HepG2 (cell line): ENCODE measurements at regions not wholly inside any gene's neighbourhood (a gene's known extent, or its start where the extent isn't known, plus 50 kb on each side); places are given as distances from the start of the nearest gene placed in this dataset.

Source experiments
- EP300 ChIP-seq, 3 experiments: sonication (generic) in 1 of 3; formaldehyde crosslinking in 1 of 3; IDR thresholded peaks; 2 replicates each; pipeline versions ENCODE4 v1.5.1 to v1.6.1; 2011 to 2020; ENCODE audit warnings: low read depth in 2 of 3, low read length in 2 of 3, borderline replicate concordance in 1 of 3, improper control_type of control experiment in 1 of 3, mild to moderate bottlenecking in 1 of 3, missing genetic modification reagents in 1 of 3, moderate library complexity in 1 of 3
- FOXK2 ChIP-seq: fragments of 450-650 bp; IDR thresholded peaks from 2 replicates; pipeline ENCODE4 v1.6.1; 2016
- JARID2 ChIP-seq: sonication (generic); formaldehyde crosslinking; IDR thresholded peaks from 2 replicates; pipeline ENCODE4 v1.8.1; 2023; ENCODE audit warnings: missing genetic modification reagents, inconsistent platforms; ENCODE audit not compliant: insufficient replicate concordance
- MED1 ChIP-seq: sonication (generic); formaldehyde crosslinking; IDR thresholded peaks from 2 replicates; pipeline ENCODE4 v1.4.0; 2020; ENCODE audit warnings: missing genetic modification reagents
- SRF ChIP-seq: IDR thresholded peaks from 2 replicates; pipeline ENCODE4 v1.6.1; 2011; ENCODE audit warnings: mild to moderate bottlenecking, low read depth, low read length, moderate library complexity
- ZNF232 ChIP-seq: sonication (generic); formaldehyde crosslinking; IDR thresholded peaks from 2 replicates; pipeline ENCODE4 v1.4.0; 2020; ENCODE audit warnings: missing genetic modification reagents, borderline replicate concordance
- TF ChIP-seq, protein P1 (sequence below): sonication (generic); formaldehyde crosslinking; IDR thresholded peaks from 2 replicates; pipeline ENCODE4 v1.4.0; 2020; ENCODE audit warnings: mild to moderate bottlenecking, missing genetic modification reagents
- TF ChIP-seq, protein P2 (sequence below): IDR thresholded peaks from 2 replicates; pipeline ENCODE4 v1.6.1; 2012; ENCODE audit warnings: inconsistent platforms

DNA sequence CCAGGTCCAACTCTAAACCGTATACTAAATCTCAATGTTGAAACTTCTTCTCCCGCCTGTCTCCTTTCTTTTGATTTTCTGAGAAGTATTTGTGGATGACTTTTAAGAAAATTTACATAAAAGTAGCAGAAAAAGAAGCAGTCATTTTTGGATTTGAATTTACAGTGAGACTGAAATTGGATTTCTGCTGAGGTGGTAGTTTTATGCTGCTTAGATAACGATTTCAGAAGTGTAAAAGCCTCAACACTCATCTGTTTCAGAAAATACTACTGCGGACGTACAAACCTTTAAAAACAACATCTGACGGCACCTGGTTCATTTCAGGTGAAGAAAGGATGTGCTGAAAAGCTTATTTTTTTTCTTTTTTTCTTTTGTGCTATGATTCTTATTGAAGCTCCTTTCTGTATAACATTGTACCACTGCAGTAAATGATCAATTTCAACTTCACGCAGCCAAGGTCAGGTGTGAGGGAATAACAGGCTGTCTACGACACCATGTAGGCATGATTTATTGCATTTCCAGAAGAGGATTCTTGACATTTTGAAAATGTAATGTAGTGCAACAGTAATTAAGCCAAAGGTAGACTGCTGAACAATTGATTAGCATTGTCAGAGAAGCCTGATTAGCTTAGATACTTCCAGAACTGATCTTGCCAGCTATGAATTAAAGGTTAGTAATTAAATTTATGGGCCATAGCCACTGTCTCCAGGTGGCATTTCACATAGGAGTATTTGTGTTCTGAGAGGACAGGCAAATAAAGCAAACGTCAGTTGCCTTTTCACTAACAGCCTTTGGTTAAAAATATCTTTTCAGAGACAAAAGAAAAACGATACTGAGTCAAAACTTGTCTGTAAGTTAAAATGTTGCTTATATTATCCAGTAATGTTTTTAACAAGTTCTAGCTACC is 134.6 kb upstream of the KBTBD8 start:
- no peak for TF ChIP-seq ZNF232 (CRISPR knock-in tag)
- TF ChIP-seq, protein P1, sequence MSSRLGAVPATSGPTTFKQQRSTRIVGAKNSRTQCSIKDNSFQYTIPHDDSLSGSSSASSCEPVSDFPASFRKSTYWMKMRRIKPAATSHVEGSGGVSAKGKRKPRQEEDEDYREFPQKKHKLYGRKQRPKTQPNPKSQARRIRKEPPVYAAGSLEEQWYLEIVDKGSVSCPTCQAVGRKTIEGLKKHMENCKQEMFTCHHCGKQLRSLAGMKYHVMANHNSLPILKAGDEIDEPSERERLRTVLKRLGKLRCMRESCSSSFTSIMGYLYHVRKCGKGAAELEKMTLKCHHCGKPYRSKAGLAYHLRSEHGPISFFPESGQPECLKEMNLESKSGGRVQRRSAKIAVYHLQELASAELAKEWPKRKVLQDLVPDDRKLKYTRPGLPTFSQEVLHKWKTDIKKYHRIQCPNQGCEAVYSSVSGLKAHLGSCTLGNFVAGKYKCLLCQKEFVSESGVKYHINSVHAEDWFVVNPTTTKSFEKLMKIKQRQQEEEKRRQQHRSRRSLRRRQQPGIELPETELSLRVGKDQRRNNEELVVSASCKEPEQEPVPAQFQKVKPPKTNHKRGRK (CRISPR knock-in tag), result no peak
- no peak for TF ChIP-seq JARID2
- TF ChIP-seq EP300 (IDR thresholded peaks at IDR 0.05; ENCODE audit: low read depth in 2 of 2, low read length in 2 of 2), result no peak
- no peak for TF ChIP-seq EP300 (CRISPR knock-in tag; IDR thresholded peaks at IDR 0.05; ENCODE audit: borderline replicate concordance)
- TF ChIP-seq, protein P2, sequence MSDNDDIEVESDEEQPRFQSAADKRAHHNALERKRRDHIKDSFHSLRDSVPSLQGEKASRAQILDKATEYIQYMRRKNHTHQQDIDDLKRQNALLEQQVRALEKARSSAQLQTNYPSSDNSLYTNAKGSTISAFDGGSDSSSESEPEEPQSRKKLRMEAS, result no peak
- TF ChIP-seq SRF, result no peak
- no peak for TF ChIP-seq FOXK2
- TF ChIP-seq MED1 (CRISPR knock-in tag), result no peak
